Left kidney (tissue), 1 donor: ENCODE measurements at regions not wholly inside any gene's neighbourhood (a gene's known extent, or its start where the extent isn't known, plus 50 kb on each side); places are given as distances from the start of the nearest gene placed in this dataset.

Source experiments
- DNase-seq: peaks from one replicate; pipeline ENCODE4 v3.0.0-alpha.2; 2013

DNA sequence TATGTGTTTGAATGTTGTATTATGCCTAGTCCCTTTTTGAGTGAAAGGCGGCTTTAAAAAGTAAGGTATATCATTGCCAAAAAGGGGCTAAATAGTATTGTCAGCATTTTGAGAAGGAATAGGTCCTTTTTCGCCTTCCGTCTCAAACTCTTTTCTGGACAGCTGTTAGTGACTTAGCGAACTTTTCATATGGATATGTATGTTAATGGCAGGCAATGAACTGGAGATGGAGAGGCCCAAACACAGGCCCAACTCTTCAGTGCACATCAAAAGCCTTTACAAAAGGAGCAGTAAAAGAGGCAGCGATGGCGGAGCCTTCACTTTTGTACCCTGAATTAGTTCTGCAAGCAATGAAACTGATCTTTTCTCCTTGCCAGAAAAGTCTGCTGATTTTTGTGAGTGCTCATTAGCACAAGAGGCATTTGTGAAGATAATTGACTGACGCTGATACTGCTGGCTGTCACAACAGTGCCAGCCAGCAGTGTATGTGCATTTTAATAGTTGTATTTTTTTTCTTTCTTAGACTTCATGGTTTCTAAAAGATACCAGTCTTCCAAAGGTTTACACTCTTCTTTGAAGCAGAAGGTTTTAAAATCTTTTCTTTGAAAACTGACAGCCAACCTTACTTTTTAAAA is 243.7 kb upstream of the SP8 start:
- DNase-seq = no peak

DNA sequence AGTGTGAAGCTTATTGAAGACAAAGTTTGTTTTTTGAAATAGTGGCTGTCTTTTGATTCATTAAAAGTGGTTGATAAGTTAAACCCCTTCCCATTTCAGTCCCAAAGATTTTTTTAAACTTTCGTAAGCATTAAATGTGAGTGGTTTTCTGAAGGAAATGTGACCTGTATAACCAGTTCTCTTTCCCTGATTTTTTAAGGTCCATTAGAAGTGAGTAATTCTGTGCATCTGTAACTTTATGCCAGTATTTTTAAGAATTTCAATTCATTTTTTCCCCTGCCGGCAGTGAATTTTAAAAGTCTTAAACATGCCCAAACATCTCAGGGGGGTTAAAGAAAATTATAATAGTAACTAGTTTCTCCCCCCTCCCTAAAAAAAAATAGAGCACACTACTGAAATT is 254.6 kb upstream of the SP8 start:
- DNase-seq = no peak

DNA sequence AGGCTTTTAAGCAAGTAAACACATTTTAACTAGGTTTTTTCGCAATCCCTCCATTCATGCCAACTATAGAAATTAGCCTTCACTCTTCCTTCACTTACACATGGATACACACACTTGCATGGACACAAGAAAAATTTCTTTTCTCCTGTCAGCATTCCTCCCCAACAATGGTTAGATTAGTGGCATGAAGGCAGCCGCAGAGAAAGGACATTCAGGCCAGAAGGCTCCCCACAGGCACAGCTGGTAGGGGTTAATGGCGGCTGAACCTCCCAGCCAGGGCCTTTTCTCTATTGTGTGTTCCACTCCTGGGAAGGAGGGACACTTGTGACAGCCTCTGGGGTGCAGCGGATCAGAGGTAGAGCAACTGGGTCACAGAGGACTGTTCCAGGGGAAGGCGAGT is 255.0 kb upstream of the SP8 start:
- no peak for DNase-seq

DNA sequence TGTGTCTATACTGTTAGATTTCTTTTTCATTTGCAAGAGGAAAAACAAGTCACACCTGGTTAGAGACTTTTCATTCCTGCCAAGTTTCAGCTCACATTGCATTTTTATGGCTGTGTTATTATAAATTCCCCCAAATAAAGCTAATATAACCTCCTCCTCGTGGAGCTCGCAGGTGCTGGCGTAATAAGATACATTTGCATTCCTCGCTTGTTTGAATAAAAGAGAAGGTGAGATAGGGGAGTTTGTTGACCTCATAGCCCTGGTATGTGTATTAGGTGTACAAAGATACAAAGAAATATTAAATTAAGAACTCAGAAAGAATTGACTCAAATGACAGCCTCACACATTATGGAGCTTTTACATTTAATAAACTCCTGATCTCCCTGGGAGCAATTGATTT is 257.7 kb upstream of the SP8 start:
- no peak for DNase-seq

DNA sequence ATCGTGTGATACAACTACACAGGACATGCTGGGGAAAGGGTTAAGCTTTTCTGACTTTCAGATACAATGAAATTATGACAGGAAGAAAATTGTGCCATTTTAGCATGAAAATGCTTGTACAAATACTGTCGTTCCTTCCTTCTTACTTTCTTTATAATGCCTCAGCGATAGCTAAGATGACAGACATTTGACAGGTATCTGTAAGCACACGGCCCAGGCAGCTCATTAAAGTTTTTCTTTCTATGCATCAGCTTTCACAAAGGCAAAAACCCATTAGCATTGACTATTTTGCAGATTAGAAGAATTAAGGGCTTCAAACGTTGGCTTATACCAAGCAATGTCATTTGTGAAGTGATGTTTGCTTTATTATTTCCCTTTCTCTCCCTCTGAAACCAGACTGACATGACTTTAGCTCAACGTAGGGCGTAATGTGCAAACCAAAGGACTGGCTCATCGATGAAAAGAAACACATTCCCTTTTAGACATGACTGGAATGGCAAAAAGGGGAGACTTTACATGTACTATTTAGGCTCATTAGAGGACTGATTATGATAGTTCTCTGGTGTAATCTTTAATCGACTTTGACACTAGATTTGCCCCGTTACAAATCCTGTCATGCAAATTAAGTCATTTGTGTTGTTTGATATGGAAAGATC is 258.4 kb upstream of the SP8 start:
- no peak for DNase-seq

DNA sequence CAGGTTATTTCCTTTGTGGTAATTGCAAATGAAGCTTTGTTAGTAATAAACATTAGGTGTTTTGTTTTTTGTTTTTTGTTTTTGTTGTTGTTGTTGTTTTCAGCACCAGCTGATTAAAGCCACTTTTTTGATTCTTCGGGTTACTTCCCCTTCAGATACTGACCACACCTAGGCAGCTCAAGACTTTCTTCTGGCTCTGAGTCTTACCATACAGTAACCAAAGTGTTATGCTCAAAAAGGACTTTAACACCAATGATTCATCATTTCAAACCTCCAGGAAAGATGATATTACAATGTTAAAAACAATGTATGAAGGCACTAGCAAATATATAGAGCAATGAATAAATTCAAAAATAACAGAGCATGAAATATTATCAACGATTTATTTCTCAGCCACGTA is 265.2 kb upstream of the SP8 start:
- no peak for DNase-seq

DNA sequence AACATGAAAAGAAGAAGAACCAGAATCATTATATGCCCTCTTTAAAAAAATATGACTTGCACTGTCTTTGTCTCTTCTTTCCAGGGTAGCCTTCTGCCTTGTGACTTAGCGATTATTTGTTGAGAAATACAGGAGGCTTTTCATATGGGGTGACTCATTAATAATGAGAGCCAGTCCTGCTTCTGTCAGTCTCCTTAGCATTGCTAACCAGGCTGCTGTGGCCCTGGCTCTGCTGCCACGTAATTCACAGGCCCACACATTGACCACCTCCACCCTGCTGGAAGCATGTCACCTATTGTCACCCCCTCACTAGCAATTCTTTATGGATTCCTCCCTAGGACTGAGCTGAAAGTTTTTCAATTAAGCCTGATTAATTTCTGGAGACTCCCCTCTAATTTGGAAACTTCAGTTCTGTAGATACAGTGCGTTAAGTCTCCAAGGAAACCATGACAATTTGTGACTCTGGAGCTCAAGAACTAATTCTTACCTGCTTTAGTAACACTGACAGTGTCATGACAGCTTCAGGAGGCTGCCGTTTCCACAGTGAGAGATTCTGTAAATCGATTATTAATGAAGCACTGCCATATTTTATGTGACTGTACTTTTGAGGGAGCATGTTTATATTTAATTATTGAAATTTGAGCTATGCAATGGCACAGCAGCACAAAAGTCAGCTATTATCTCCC is 267.9 kb upstream of the SP8 start:
- DNase-seq = no peak

DNA sequence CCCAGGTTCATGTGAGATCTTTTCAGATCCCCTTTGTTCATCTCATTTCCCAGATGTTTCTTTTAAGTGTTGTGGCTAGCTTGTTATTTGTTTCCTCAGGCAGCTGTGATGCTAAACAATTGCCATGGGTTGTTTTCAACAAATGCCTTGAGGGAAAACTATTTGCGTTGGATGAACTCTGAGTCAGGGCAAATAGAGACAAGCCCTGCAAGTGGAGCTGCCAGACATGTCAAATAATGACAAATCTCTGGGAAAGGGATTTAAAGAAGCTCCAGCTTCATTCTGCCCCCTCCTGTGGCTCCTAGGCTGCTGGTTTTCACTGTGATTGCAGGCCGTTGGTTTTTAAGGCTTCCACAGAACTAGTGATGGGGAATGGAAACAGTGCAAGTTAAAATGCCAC is 272.4 kb upstream of the SP8 start:
- DNase-seq = no peak

DNA sequence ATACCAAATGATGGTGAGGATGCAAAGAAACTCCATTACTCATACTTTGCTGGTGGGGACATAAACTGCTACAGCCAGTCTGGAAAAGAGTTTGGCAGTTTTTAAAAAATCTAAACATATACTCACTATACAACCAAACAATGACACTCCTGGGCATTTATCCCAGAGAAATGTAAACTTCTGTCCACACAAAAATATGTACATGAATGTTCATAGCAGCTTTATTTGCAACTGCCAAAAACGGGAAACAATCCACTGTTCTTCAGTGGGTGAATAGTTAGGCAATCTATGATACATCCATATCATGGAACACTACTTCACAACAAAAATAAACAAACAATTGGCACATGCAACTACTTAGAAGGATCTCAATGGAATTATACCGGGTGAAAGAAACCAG is 276.4 kb upstream of the SP8 start:
- DNase-seq = no peak

DNA sequence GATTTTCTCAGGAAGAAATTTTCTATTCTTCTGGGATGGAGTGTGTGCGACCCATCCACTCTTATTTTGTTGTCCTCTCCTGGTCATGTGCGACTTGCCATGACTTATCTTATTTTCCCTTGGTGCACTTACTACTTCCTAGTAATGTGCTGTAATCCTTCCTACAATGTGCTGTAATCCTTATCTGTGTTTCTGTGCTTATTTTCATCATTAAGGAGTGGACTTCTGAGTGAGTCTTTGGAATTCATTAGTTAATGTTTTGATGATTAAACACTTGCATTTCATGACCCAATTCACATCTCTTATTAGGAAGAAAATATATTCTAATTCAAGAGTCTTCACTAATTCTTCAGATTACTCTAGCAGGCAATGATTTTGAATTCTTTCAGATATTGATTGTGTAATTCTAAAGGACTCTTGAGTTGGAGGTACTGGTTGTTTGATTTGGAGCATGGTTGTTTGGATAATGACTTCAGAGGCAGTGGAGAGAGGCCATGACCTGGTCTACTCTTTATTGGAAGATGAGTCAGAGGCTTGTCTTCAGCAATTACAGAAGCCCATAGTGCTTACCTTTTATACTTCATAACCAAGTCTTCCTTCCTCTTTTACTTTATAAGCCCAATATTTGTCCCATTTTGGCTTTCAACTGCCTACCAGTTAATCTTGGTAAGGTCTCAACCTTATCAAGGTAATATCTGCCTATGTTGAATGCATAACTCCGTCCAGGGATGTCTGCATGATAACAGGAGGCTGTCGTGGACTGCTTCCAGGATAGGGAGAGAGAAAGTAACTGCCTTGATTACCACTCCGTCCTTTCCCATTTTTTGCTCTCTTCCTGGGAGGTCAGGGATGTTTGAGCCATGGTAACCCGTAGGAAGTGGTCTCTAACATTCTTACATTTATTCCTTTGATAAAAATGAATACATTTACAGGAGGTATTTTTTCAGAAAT is 278.3 kb upstream of the SP8 start:
- DNase-seq = no peak

DNA sequence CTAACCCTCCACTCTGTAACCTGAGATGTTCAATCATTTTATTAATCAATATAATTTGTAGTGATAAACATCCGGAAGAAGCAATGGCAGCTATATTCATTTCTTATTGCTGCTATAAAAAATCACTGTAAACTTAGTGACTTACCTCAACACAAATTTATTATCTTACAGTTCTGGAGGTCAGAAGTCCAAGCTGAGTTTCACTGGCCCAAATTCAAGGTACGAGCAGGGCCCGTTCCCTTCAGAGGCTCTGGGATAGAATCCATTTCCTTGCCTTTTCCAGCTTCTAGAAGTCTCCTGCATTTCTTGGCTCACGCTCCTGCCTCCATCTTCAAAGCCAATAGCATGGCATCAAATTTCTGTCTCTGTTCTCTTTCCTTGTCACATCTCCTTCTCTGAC is 279.5 kb upstream of the SP8 start:
- DNase-seq = no peak

DNA sequence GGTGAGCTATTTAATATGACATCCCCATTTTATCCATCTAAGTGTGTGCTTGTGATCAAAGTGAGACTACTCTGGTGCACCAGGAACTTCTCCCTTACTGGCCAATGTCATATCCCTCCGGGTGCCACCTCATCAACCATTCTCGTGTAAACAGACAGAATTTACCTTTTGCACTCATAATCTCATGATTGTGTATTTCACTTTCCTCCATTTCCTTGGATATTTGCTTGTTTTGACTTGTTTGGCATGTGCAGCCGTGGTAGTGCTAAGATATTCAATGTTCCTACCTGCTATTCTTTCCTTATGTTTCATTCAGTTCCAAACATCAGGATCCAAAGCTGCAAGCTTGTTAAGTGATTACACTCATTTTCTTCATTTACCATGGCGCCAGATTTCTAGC is 280.5 kb upstream of the SP8 start:
- no peak for DNase-seq

DNA sequence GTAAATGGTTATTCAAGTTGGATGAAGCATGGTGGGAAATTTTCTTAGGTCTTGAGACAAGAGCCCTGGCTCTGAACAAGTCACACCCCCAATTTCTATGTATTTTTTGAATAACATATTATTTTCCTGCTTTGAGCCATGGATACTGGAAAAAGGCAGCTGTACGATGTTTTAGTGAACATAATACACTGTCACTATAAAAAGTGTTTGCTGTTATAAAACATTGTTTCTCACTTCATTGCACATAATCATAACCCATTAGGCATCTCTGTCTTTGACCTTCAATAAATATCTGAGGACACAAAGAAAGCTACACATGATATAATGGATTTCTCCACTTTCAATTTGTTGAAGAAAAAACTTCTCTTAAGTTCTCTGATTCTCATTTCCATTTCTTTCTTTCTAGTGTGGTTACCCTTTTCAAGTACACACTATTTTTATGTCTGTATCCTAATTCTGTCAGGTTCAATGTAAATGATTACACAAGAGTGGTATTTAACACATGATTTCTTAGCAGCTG is 283.9 kb upstream of the SP8 start:
- DNase-seq = no peak

DNA sequence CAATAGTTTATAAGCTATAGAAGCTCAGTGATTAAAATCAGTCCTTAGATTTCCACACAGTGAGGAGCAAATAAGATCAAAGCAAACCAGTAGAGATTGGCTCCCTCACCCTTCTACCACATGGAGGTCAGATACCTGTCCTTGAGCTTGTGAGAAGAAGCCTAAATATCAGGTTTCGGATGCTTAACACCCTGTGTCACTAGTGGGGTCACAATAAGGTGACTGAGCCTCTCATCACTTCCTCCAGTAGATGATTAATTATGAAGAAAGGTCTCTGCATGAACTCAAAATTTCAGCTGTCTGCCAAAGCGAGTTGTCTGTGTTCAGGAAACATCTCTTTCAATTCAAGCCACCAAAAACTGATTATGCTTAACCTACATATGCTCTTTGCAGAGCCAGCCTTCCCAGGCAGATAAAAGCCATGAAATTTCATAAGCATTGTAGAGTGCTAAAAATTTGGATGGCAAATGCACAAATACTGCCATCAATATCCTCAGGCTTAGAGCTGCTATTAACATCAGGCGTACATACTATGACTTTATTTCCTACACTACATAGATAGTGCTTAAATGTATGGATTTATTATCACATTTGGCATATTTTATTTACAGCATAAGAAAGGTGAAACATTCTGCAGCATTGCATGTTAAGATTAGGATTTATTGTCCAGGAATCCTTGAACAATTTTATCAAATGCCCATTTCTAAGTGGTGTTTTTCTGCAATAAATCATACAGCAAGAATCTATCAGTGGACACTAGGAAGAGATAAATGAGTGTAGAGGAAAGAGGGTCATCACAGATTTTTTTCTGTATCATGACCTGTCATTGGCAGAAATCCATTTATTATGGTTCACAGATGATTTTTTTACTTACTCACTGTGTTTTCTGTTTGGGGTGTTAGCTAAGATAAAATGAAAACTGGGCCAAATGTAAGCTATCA is 285.1 kb upstream of the SP8 start:
- no peak for DNase-seq

DNA sequence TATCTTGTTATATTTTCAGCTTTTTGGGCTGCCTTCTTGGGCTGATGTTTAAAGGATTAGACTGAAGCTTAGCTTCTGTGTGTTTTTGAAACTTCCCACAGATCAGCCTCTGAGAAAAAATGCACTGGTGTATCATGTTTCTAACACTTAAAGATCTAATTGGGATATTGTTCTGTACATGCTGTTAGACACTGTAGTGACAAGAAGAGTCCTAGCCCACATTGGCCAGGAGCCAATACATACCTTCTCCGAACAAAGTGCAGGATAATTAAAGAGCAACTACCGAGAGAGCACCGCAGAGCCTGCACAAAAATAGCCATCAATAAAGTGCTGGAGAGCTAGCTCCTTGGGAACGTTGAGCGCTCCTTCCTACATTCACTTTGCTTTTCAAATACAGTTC is 289.4 kb upstream of the SP8 start:
- peak; percentile 30 for DNase-seq

DNA sequence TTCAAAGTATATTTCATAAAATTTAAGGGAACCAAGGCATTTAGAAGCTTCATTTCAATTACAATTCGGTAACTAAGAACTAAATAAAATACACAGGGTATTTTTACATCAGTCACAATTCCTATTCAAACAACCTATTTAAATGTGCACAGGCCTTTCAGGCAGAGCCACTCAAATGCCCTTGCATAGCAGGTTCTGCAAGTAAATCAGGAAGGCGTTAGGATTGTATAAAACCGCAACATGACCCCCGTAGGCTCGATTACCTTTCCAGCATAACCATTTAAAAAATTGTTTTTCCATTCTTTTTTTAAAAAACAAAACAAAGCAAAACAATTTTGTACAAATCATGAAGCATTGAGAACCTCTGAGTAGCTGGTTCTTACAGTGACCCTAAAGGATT is 289.9 kb upstream of the SP8 start:
- peak; percentile 35 for DNase-seq

DNA sequence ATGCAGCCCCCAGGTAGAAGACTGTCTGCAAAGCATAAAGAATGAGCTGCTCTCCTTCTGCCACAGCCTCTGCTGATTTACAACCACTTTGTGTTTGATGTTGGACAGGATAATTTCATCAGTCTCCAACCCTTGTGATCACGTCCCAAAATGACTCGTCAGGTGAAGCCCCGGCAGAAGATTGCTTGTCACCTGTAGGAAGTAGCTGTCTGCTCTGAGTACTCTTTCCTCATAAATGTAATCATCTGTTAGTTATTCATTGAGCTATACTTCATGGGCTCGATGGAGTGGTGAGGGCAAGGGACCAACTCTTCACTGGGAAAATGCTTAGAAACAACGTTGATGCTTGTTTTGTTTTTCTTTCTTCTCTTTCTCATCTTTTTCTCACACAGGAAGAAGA is 290.9 kb upstream of the SP8 start:
- DNase-seq = no peak

DNA sequence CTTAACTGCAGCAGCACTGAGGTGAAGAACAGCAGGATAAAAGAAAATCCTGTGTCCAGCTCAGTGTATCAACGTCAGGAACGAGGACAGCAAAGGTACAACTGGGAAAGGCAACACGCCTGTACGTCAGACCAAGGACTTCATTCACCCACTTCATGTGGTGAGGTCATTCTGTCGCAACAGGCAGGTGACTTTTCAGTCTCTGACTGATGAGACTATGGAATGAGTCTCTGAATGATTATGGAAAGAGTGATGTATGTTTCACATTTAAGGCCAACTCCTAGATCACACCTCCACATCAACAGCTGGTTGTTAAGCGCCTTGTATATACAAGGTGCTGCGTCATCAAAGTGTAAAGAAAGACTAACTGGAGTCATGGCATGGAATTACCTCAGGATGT is 297.6 kb upstream of the SP8 start:
- DNase-seq = no peak

DNA sequence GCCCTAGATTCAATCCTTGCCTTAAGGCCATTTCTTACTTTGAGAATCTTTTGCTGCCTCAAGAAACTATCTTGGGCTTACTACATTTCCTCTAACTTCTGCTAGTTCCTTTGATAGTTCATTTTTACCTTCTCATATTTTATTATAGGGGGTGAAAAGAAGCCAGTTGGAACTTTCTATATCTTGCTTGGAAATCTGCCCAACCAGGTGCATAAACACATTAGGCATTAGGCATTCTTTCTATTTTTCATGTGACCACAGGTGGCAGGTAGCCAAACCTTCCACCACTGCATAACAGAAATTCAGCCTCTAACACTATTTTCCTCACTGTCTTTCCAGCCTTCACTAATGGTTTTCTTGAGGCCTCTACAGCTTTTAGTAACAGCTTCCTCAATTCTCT is 300.0 kb upstream of the SP8 start:
- DNase-seq = peak; percentile 65

DNA sequence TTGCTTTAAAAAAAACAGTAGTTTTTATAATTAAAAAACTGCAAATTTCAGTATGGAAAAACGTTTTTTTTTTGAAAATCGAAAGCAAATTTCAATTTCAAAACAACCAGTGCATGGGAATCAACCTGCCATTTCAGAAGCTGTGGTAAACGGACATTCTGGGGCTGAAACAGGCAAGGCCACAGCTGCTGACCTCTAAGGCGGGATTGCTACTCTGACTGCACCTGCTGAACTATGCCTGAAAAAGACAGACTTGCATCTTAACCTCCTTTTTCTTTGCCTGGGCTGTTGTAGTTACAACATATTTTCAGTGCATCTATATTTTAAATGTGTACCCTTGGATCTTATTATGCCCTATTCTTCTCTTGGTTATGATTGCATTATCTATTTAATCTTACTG is 303.0 kb upstream of the SP8 start:
- DNase-seq = no peak
